Stimulated activated CD8-positive, alpha-beta memory T cell treated with anti-CD3 and anti-CD28 coated beads, Interleukin-4, amount 100 ng/mL, for 48 hours (primary cell): ENCODE measurements at regions not wholly inside any gene's neighbourhood (a gene's known extent, or its start where the extent isn't known, plus 50 kb on each side); places are given as distances from the start of the nearest gene placed in this dataset.

Experiments used
- DNase-seq: peaks from one replicate; pipeline ENCODE4 v3.0.0-alpha.2; 2020

GRCh38 chr15:70420948-70421482, 323.3 kb upstream of the TLE3 start:
- DNase-seq, result no peak

GRCh38 chr15:70420086-70420947, 322.6 kb upstream of the TLE3 start:
- DNase-seq, result no peak

- no peak for DNase-seq
Measured at GRCh38 chr15:70418943-70419342, 321.2 kb upstream of the TLE3 start.

GRCh38 chr15:70417535-70417934, 319.8 kb upstream of the TLE3 start:
- no peak for DNase-seq

GRCh38 chr15:70416829-70417228, 319.1 kb upstream of the TLE3 start:
- no peak for DNase-seq

- no peak for DNase-seq
Measured at GRCh38 chr15:70415398-70415797, 317.7 kb upstream of the TLE3 start.

GRCh38 chr15:70414626-70415025, 316.9 kb upstream of the TLE3 start:
- DNase-seq, result no peak

GRCh38 chr15:70412794-70413193, 315.1 kb upstream of the TLE3 start:
- DNase-seq, result no peak

- DNase-seq, result no peak
Measured at GRCh38 chr15:70411143-70411863, 313.6 kb upstream of the TLE3 start.

GRCh38 chr15:70410371-70410985, 312.8 kb upstream of the TLE3 start:
- DNase-seq, result no peak

- DNase-seq, result no peak
Measured at GRCh38 chr15:70409388-70409787, 311.7 kb upstream of the TLE3 start.

- DNase-seq, result no peak
Measured at GRCh38 chr15:70407955-70408354, 310.2 kb upstream of the TLE3 start.

GRCh38 chr15:70407336-70407670, 309.6 kb upstream of the TLE3 start:
- no peak for DNase-seq

- DNase-seq, result no peak
Measured at GRCh38 chr15:70406617-70407335, 309.1 kb upstream of the TLE3 start.

GRCh38 chr15:70401709-70402108, 304.0 kb upstream of the TLE3 start:
- DNase-seq, result no peak

- no peak for DNase-seq
Measured at GRCh38 chr15:70400766-70401541, 303.2 kb upstream of the TLE3 start.

- no peak for DNase-seq
Measured at GRCh38 chr15:70399204-70399603, 301.5 kb upstream of the TLE3 start.

GRCh38 chr15:70398694-70399093, 301.0 kb upstream of the TLE3 start:
- DNase-seq, result no peak

- no peak for DNase-seq
Measured at GRCh38 chr15:70396807-70397206, 299.1 kb upstream of the TLE3 start.

- DNase-seq, result no peak
Measured at GRCh38 chr15:70395164-70395563, 297.4 kb upstream of the TLE3 start.

GRCh38 chr15:70390723-70391122, 293.0 kb upstream of the TLE3 start:
- DNase-seq, result no peak

GRCh38 chr15:70387993-70388392, 290.3 kb upstream of the TLE3 start:
- no peak for DNase-seq
